Activated naive CD8-positive, alpha-beta T cell (primary cell): ENCODE measurements at regions not wholly inside any gene's neighbourhood (a gene's known extent, or its start where the extent isn't known, plus 50 kb on each side); places are given as distances from the start of the nearest gene placed in this dataset.

ENCODE experiments used
- H3K27ac Mint-ChIP-seq: one replicate; pipeline ENCODE4 v1.8.0; 2021; ENCODE audit warnings: mixed read lengths
- H3K27me3 Mint-ChIP-seq: one replicate; pipeline ENCODE4 v1.8.0; 2021; ENCODE audit warnings: mixed read lengths
- H3K36me3 Mint-ChIP-seq: one replicate; pipeline ENCODE4 v1.8.0; 2021; ENCODE audit warnings: mixed read lengths
- H3K4me1 Mint-ChIP-seq: one replicate; pipeline ENCODE4 v1.8.0; 2021; ENCODE audit warnings: low read depth, mixed read lengths
- H3K4me3 Mint-ChIP-seq: one replicate; pipeline ENCODE4 v1.8.0; 2021; ENCODE audit warnings: mild to moderate bottlenecking, mixed read lengths
- H3K9me3 Mint-ChIP-seq: one replicate; pipeline ENCODE4 v1.8.0; 2021; ENCODE audit warnings: low read depth, mixed read lengths

- no peaks in the 10 kb centered on the region for H3K36me3 Mint-ChIP-seq
- H3K27me3 Mint-ChIP-seq: peaks cover 7% of the 10 kb centered on the region
- H3K4me3 Mint-ChIP-seq: no peak overlapping the region
- H3K4me1 Mint-ChIP-seq: no peaks in the 10 kb centered on the region
- H3K9me3 Mint-ChIP-seq: no peaks in the 10 kb centered on the region
- H3K27ac Mint-ChIP-seq: no peak overlapping the region
Observed at GRCh38 chr13:109396266-109396665, 390.1 kb downstream of the IRS2 start.

- Mint-ChIP-seq H3K4me1 (no peaks in the 10 kb centered on the region), H3K36me3 (no peaks in the 10 kb centered on the region), H3K9me3 (no peaks in the 10 kb centered on the region), H3K27me3 (peaks cover 6% of the 10 kb centered on the region), H3K27ac (no peak overlapping the region), H3K4me3 (no peak overlapping the region)
Observed at GRCh38 chr13:109395014-109395413, 391.4 kb downstream of the IRS2 start.

- Mint-ChIP-seq H3K27ac (no peak overlapping the region), H3K4me3 (no peak overlapping the region), H3K4me1 (no peaks in the 10 kb centered on the region), H3K36me3 (no peaks in the 10 kb centered on the region), H3K9me3 (no peaks in the 10 kb centered on the region), H3K27me3 (peaks cover 6% of the 10 kb centered on the region)
Observed at GRCh38 chr13:109394311-109394988, 391.9 kb downstream of the IRS2 start.

GRCh38 chr13:109393045-109393444 is 393.3 kb downstream of the IRS2 start:
- Mint-ChIP-seq H3K27me3 (peaks cover 4% of the 10 kb centered on the region), H3K36me3 (no peaks in the 10 kb centered on the region), H3K9me3 (no peaks in the 10 kb centered on the region), H3K4me1 (no peaks in the 10 kb centered on the region), H3K27ac (no peak overlapping the region), H3K4me3 (no peak overlapping the region)

GRCh38 chr13:109390391-109390790 is 396.0 kb downstream of the IRS2 start:
- Mint-ChIP-seq H3K9me3 (no peaks in the 10 kb centered on the region), H3K4me1 (no peaks in the 10 kb centered on the region), H3K27ac (no peak overlapping the region), H3K36me3 (no peaks in the 10 kb centered on the region), H3K4me3 (no peak overlapping the region), H3K27me3 (no peaks in the 10 kb centered on the region)

- H3K27ac Mint-ChIP-seq: no peak overlapping the region
- no peak overlapping the region for H3K4me3 Mint-ChIP-seq
- H3K4me1 Mint-ChIP-seq: no peaks in the 10 kb centered on the region
- no peaks in the 10 kb centered on the region for H3K9me3 Mint-ChIP-seq
- H3K36me3 Mint-ChIP-seq: no peaks in the 10 kb centered on the region
- no peaks in the 10 kb centered on the region for H3K27me3 Mint-ChIP-seq
Observed at GRCh38 chr13:109389892-109390345, 396.5 kb downstream of the IRS2 start.

- no peaks in the 10 kb centered on the region for H3K4me1 Mint-ChIP-seq
- H3K36me3 Mint-ChIP-seq: no peaks in the 10 kb centered on the region
- no peak overlapping the region for H3K4me3 Mint-ChIP-seq
- no peaks in the 10 kb centered on the region for H3K9me3 Mint-ChIP-seq
- no peaks in the 10 kb centered on the region for H3K27me3 Mint-ChIP-seq
- no peak overlapping the region for H3K27ac Mint-ChIP-seq
Observed at GRCh38 chr13:109389456-109389855, 396.9 kb downstream of the IRS2 start.

GRCh38 chr13:109387471-109387870 is 398.9 kb downstream of the IRS2 start:
- no peaks in the 10 kb centered on the region for H3K4me1 Mint-ChIP-seq
- H3K36me3 Mint-ChIP-seq: no peaks in the 10 kb centered on the region
- H3K27ac Mint-ChIP-seq: no peak overlapping the region
- H3K9me3 Mint-ChIP-seq: no peaks in the 10 kb centered on the region
- H3K4me3 Mint-ChIP-seq: no peak overlapping the region
- no peaks in the 10 kb centered on the region for H3K27me3 Mint-ChIP-seq

GRCh38 chr13:109385242-109385560 is 401.2 kb downstream of the IRS2 start:
- no peaks in the 10 kb centered on the region for H3K9me3 Mint-ChIP-seq
- no peaks in the 10 kb centered on the region for H3K4me1 Mint-ChIP-seq
- H3K27ac Mint-ChIP-seq: no peak overlapping the region
- H3K36me3 Mint-ChIP-seq: no peaks in the 10 kb centered on the region
- H3K4me3 Mint-ChIP-seq: no peak overlapping the region
- H3K27me3 Mint-ChIP-seq: peaks cover 1% of the 10 kb centered on the region

GRCh38 chr13:109384491-109385241 is 401.7 kb downstream of the IRS2 start:
- H3K9me3 Mint-ChIP-seq: no peaks in the 10 kb centered on the region
- peaks cover 1% of the 10 kb centered on the region for H3K27me3 Mint-ChIP-seq
- H3K4me1 Mint-ChIP-seq: no peaks in the 10 kb centered on the region
- no peak overlapping the region for H3K27ac Mint-ChIP-seq
- no peaks in the 10 kb centered on the region for H3K36me3 Mint-ChIP-seq
- H3K4me3 Mint-ChIP-seq: no peak overlapping the region

GRCh38 chr13:109383683-109384082 is 402.7 kb downstream of the IRS2 start:
- Mint-ChIP-seq H3K4me3 (no peak overlapping the region), H3K4me1 (no peaks in the 10 kb centered on the region), H3K36me3 (no peaks in the 10 kb centered on the region), H3K9me3 (no peaks in the 10 kb centered on the region), H3K27ac (no peak overlapping the region), H3K27me3 (peaks cover 3% of the 10 kb centered on the region)

- no peaks in the 10 kb centered on the region for H3K4me1 Mint-ChIP-seq
- H3K9me3 Mint-ChIP-seq: no peaks in the 10 kb centered on the region
- no peaks in the 10 kb centered on the region for H3K36me3 Mint-ChIP-seq
- no peak overlapping the region for H3K27ac Mint-ChIP-seq
- H3K4me3 Mint-ChIP-seq: no peak overlapping the region
- H3K27me3 Mint-ChIP-seq: peaks cover 3% of the 10 kb centered on the region
Observed at GRCh38 chr13:109381546-109382180, 404.7 kb downstream of the IRS2 start.

- H3K4me1 Mint-ChIP-seq: no peaks in the 10 kb centered on the region
- H3K36me3 Mint-ChIP-seq: no peaks in the 10 kb centered on the region
- peaks cover 3% of the 10 kb centered on the region for H3K27me3 Mint-ChIP-seq
- no peaks in the 10 kb centered on the region for H3K9me3 Mint-ChIP-seq
- H3K27ac Mint-ChIP-seq: no peak overlapping the region
- H3K4me3 Mint-ChIP-seq: no peak overlapping the region
Observed at GRCh38 chr13:109380457-109380856, 405.9 kb downstream of the IRS2 start.

GRCh38 chr13:109379930-109380329 is 406.5 kb downstream of the IRS2 start:
- no peaks in the 10 kb centered on the region for H3K4me1 Mint-ChIP-seq
- H3K36me3 Mint-ChIP-seq: no peaks in the 10 kb centered on the region
- H3K27me3 Mint-ChIP-seq: peaks cover 3% of the 10 kb centered on the region
- no peak overlapping the region for H3K4me3 Mint-ChIP-seq
- H3K27ac Mint-ChIP-seq: no peak overlapping the region
- H3K9me3 Mint-ChIP-seq: no peaks in the 10 kb centered on the region

- Mint-ChIP-seq H3K27ac (no peak overlapping the region), H3K4me3 (no peak overlapping the region), H3K27me3 (peaks cover 9% of the 10 kb centered on the region), H3K4me1 (no peaks in the 10 kb centered on the region), H3K9me3 (no peaks in the 10 kb centered on the region), H3K36me3 (no peaks in the 10 kb centered on the region)
Observed at GRCh38 chr13:109376936-109377335, 409.4 kb downstream of the IRS2 start.
